ENCODE measurements at regions not wholly inside any gene's neighbourhood (a gene's known extent, or its start where the extent isn't known, plus 50 kb on each side); places are given as distances from the start of the nearest gene placed in this dataset.

GRCh38 chr10:42941295-42941644 lies 135.6 kb upstream of the RET start:
- no peak for TF ChIP-seq POLR2A (IDR thresholded peaks at IDR 0.05; ENCODE audit: extremely low read depth, insufficient read length)
- TF ChIP-seq, protein P1, sequence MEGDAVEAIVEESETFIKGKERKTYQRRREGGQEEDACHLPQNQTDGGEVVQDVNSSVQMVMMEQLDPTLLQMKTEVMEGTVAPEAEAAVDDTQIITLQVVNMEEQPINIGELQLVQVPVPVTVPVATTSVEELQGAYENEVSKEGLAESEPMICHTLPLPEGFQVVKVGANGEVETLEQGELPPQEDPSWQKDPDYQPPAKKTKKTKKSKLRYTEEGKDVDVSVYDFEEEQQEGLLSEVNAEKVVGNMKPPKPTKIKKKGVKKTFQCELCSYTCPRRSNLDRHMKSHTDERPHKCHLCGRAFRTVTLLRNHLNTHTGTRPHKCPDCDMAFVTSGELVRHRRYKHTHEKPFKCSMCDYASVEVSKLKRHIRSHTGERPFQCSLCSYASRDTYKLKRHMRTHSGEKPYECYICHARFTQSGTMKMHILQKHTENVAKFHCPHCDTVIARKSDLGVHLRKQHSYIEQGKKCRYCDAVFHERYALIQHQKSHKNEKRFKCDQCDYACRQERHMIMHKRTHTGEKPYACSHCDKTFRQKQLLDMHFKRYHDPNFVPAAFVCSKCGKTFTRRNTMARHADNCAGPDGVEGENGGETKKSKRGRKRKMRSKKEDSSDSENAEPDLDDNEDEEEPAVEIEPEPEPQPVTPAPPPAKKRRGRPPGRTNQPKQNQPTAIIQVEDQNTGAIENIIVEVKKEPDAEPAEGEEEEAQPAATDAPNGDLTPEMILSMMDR (IDR thresholded peaks at IDR 0.05; ENCODE audit: low read depth, low read length): no peak
- no peak for TF ChIP-seq MAX (IDR thresholded peaks at IDR 0.05; ENCODE audit: low read depth, low read length)
